Liver (tissue), 3 donors: ENCODE measurements at regions not wholly inside any gene's neighbourhood (a gene's known extent, or its start where the extent isn't known, plus 50 kb on each side); places are given as distances from the start of the nearest gene placed in this dataset.
"Not testable (repeated sequence)": the region's sequence is repeated elsewhere in the genome, so short reads cannot be mapped to it uniquely, and the experiment has no call there.

Source experiments
- CTCF ChIP-seq: fragments of 150-350 bp; IDR thresholded peaks from 2 replicates; pipeline ENCODE4 v1.5.1; 2017; ENCODE audit warnings: improper control_type of control experiment, low read depth, low read length; ENCODE audit not compliant: missing input control
- EGR1 ChIP-seq, 2 donors: IDR thresholded peaks; 2 replicates each; pipeline ENCODE4 v1.6.1; 2016 to 2018; ENCODE audit warnings: antibody characterized with exemption in 2 of 2, low read depth in 2 of 2
- GABPA ChIP-seq, 2 donors: IDR thresholded peaks in 1 of 2; conservative IDR thresholded peaks in 1 of 2; 2 replicates each; pipeline ENCODE4 v1.6.1; 2016; ENCODE audit warnings: antibody characterized with exemption in 2 of 2, mild to moderate bottlenecking in 1 of 2, moderate library complexity in 1 of 2
- JUND ChIP-seq, 2 donors: IDR thresholded peaks; 2 replicates each; pipeline ENCODE4 v1.6.1; 2016; ENCODE audit warnings: antibody characterized with exemption in 2 of 2
- MAX ChIP-seq: IDR thresholded peaks from 2 replicates; pipeline ENCODE4 v1.6.1; 2016; ENCODE audit warnings: antibody characterized with exemption
- NR2F2 ChIP-seq: IDR thresholded peaks from 2 replicates; pipeline ENCODE4 v1.6.1; 2016; ENCODE audit warnings: antibody characterized with exemption
- RAD21 ChIP-seq, 2 donors: IDR thresholded peaks; 2 replicates each; pipeline ENCODE4 v1.6.1; 2016; ENCODE audit warnings: antibody characterized with exemption in 2 of 2, mild to moderate bottlenecking in 2 of 2
- SP1 ChIP-seq: IDR thresholded peaks from 2 replicates; pipeline ENCODE4 v1.6.1; 2018; ENCODE audit warnings: antibody characterized with exemption, mild to moderate bottlenecking
- TAF1 ChIP-seq: conservative IDR thresholded peaks from 2 replicates; pipeline ENCODE4 v1.6.1; 2016; ENCODE audit warnings: antibody characterized with exemption, mild to moderate bottlenecking
- ZBTB33 ChIP-seq: IDR thresholded peaks from 2 replicates; pipeline ENCODE4 v1.6.1; 2016; ENCODE audit warnings: antibody characterized with exemption
- donor health status: healthy.
- donor health status: healthy.

- TF ChIP-seq CTCF; JUND (IDR thresholded peaks at IDR 0.05); RAD21 (IDR thresholded peaks at IDR 0.05); SP1; NR2F2; EGR1 (IDR thresholded peaks at IDR 0.05; ENCODE audit: low read depth in 2 of 2); TAF1; ZBTB33; GABPA (IDR thresholded peaks at IDR 0.05 in 1 of 2, conservative IDR thresholded peaks at IDR 0.05 in 1 of 2); MAX: not testable (repeated sequence)
Measured at GRCh38 chr2:111480016-111480625, 359.4 kb downstream of the BCL2L11 start.
